Upper lobe of left lung (tissue), 6 donors: ENCODE measurements at regions not wholly inside any gene's neighbourhood (a gene's known extent, or its start where the extent isn't known, plus 50 kb on each side); places are given as distances from the start of the nearest gene placed in this dataset.

ENCODE experiments used
- ATAC-seq, 2 donors: fragments of 200-7000 bp; cut with Tn5 transposase; one replicate each; pipeline ENCODE4 v1.9.1; 2022; ENCODE audit warnings: mild to moderate bottlenecking in 2 of 2, moderate library complexity in 2 of 2; ENCODE audit not compliant: low FRiP score in 2 of 2
- DNase-seq, 2 donors: peaks; one replicate each; pipeline ENCODE4 v3.0.0-alpha.2; 2019 to 2020
- H3K27ac ChIP-seq, 4 donors: fragments of 200-600 bp; sonication (generic); one replicate each; pipeline ENCODE4 v1.5.1; 2016 to 2019
- H3K27me3 ChIP-seq, 4 donors: fragments of 200-600 bp; sonication (generic); one replicate each; pipeline ENCODE4 v1.5.1; 2017 to 2019
- H3K36me3 ChIP-seq, 4 donors: fragments of 200-600 bp; sonication (generic); one replicate each; pipeline ENCODE4 v1.5.1; 2016 to 2019
- H3K4me1 ChIP-seq, 4 donors: fragments of 200-600 bp; sonication (generic); one replicate each; pipeline ENCODE4 v1.5.1; 2018 to 2019
- H3K4me3 ChIP-seq, 4 donors: fragments of 200-600 bp; sonication (generic); one replicate each; pipeline ENCODE4 v1.5.1; 2017 to 2019; ENCODE audit warnings: mild to moderate bottlenecking in 2 of 4, moderate library complexity in 1 of 4
- H3K9me3 ChIP-seq, 4 donors: fragments of 200-600 bp; sonication (generic); one replicate each; pipeline ENCODE4 v1.5.1; 2018 to 2019
- EP300 ChIP-seq, 4 donors: sonication (generic); formaldehyde crosslinking; IDR thresholded peaks; one replicate each; pipeline ENCODE4 v1.5.1; 2017; ENCODE audit warnings: antibody characterized with exemption in 4 of 4, control low read depth in 2 of 4
- POLR2A ChIP-seq, 4 donors: fragments of 450-650 bp; IDR thresholded peaks; one replicate each; pipeline ENCODE4 v1.5.1; 2016 to 2017; ENCODE audit warnings: antibody characterized with exemption in 4 of 4, mild to moderate bottlenecking in 2 of 4
- POLR2AphosphoS5 ChIP-seq, 2 donors: sonication (generic); formaldehyde crosslinking; IDR thresholded peaks; one replicate each; pipeline ENCODE4 v1.5.1; 2017; ENCODE audit warnings: antibody characterized with exemption in 2 of 2
- WGBS, 2 donors: methylation state at CpG; one replicate each; pipeline ENCODE4 v1.1.5; 2017 to 2018; 5-methylcytosine and 5-hydroxymethylcytosine counted together
- TF ChIP-seq, protein P1 (sequence below), 6 experiments: fragments of 450-650 bp in 4 of 6; fragments of 200-600 bp in 2 of 6; sonication (generic) in 2 of 6; IDR thresholded peaks; one replicate each; pipeline ENCODE4 v1.5.1; 2016 to 2019; ENCODE audit warnings: antibody characterized with exemption in 6 of 6
- donor health status: DM: no; HTN: no; CAD: no; lungs with moderate emphysema.
- donor health status: DM: no; HTN: yes; CAD: no; lungs with severe emphysema.

DNA sequence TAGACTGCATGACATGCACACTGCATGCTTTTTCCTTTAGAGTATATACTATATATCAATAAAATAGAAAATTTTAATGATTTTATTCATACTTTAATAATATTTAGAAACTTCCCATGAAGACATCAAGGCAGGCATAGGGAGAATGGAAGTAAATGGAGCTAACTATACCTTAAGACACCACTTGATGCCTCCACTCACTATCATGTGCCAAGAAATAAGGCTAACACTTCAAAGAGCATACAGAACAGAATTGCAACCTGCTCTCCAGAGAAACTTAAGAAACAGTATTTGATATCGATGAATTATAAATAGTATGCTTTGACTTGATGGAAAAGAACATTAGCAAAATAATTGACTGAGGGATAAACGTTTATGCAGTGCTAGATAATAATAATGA, 192.6 kb upstream of the MBNL1 start:
- Histone ChIP-seq H3K4me1 (peaks cover 0 to 5% (median 0%) of the 10 kb centered on the region in 4 donors), H3K36me3 (no peaks in the 10 kb centered on the region), H3K4me3 (no peak overlapping the region), H3K27me3 (no peaks in the 10 kb centered on the region), H3K27ac (no peak overlapping the region), H3K9me3 (no peaks in the 10 kb centered on the region)
- TF ChIP-seq EP300 (IDR thresholded peaks at IDR 0.05) (no peak), POLR2AphosphoS5 (IDR thresholded peaks at IDR 0.05) (no peak), POLR2A (IDR thresholded peaks at IDR 0.05) (no peak)
- TF ChIP-seq, protein P1, sequence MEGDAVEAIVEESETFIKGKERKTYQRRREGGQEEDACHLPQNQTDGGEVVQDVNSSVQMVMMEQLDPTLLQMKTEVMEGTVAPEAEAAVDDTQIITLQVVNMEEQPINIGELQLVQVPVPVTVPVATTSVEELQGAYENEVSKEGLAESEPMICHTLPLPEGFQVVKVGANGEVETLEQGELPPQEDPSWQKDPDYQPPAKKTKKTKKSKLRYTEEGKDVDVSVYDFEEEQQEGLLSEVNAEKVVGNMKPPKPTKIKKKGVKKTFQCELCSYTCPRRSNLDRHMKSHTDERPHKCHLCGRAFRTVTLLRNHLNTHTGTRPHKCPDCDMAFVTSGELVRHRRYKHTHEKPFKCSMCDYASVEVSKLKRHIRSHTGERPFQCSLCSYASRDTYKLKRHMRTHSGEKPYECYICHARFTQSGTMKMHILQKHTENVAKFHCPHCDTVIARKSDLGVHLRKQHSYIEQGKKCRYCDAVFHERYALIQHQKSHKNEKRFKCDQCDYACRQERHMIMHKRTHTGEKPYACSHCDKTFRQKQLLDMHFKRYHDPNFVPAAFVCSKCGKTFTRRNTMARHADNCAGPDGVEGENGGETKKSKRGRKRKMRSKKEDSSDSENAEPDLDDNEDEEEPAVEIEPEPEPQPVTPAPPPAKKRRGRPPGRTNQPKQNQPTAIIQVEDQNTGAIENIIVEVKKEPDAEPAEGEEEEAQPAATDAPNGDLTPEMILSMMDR (IDR thresholded peaks at IDR 0.05) = no peak
- DNase-seq (no peak), ATAC-seq (no peak)
- WGBS, 2 donors = 50 to 60% methylated on average over 2 of the region's 2 CpGs

DNA sequence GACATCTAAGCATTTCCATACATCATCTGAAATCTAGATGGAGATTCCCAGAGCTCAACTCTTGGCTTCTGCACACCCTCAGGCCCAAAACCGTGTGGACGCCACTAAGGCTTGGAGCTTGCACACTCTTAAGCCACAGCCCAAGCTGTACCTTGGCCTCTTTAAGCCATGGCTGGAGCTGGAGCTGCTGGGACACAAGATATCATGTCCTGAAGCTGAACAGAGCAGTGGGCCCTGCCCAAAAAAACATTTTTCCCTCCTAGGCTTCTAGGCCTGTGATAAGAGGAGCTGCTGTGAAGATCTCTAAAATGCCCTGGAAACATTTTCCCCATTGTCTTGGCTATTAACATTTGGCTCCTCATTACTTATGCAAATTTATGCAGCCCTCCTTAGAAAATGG, 188.7 kb upstream of the MBNL1 start:
- no peak for ATAC-seq
- H3K4me3 ChIP-seq = no peak overlapping the region
- no peaks in the 10 kb centered on the region for H3K36me3 ChIP-seq
- 96 to 100% methylated on average over 2 of the region's 2 CpGs for WGBS, 2 donors
- H3K27me3 ChIP-seq = no peaks in the 10 kb centered on the region
- H3K27ac ChIP-seq = no peak overlapping the region
- TF ChIP-seq EP300 (IDR thresholded peaks at IDR 0.05) (no peak), POLR2AphosphoS5 (IDR thresholded peaks at IDR 0.05) (no peak), POLR2A (IDR thresholded peaks at IDR 0.05) (no peak)
- TF ChIP-seq, protein P1 (IDR thresholded peaks at IDR 0.05) = no peak
- no peak for DNase-seq
- H3K4me1 ChIP-seq = peaks cover 0 to 5% (median 0%) of the 10 kb centered on the region in 4 donors
- H3K9me3 ChIP-seq = no peaks in the 10 kb centered on the region

DNA sequence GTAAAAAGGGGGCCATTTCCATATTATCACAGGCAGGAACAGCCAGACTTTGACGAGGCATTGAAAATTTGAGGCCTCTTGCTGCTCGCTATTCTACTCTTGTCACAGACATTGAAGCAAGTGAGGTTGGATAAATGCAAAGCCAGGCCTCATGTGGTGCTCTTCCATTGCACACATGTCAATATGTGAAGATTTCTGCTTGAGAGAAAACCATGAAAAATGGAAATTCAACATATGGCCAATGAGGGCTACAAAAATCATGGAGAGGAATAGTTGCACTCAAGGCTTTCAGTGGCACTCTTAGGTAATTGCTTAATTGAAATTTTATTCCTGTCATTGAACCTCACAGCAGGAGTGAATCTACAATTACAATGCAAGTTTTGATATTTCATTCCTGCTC, 185.6 kb upstream of the MBNL1 start:
- no peaks in the 10 kb centered on the region for H3K36me3 ChIP-seq
- DNase-seq = no peak
- 92 to 97% methylated on average over 2 of the region's 2 CpGs for WGBS, 2 donors
- no peaks in the 10 kb centered on the region for H3K4me1 ChIP-seq
- no peaks in the 10 kb centered on the region for H3K27me3 ChIP-seq
- no peak overlapping the region for H3K27ac ChIP-seq
- ATAC-seq = no peak
- no peaks in the 10 kb centered on the region for H3K9me3 ChIP-seq
- TF ChIP-seq EP300 (IDR thresholded peaks at IDR 0.05) = no peak
- TF ChIP-seq, protein P1 (IDR thresholded peaks at IDR 0.05) = no peak
- TF ChIP-seq POLR2AphosphoS5 (IDR thresholded peaks at IDR 0.05) = no peak
- no peak for TF ChIP-seq POLR2A (IDR thresholded peaks at IDR 0.05)
- no peak overlapping the region for H3K4me3 ChIP-seq

DNA sequence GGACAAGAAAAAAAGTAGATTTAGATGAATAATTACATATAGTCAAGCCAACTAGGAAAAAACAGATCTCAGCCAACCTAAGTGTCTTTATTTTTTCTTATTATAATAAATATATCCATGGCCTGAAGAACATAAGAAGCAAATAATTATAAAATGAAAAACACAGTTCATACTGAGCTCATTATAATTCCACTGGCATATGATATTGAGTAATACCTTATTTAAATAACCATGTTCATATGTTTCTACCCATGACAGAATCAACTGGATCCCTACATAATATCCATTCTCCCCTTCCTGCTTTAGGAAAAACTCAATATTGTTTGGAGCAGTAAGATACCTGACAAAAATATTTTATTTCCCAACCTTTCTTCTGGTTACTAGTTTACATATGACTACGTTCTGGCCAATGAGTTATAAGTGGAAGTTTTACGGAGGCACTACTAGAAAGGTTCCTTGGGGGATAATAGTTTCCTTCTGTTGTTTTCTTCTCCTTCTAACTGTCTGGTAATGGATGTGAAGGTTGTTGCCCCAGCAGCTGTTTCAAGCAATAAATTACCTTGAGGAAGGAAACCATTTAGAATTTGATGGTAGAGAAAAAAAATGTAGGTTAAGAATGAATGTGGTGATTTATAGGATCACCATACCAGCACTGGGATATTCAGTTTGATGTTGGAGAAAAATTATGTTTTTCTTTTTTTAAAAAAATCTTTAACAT, 184.1 kb upstream of the MBNL1 start:
- H3K4me1 ChIP-seq = no peaks in the 10 kb centered on the region
- no peaks in the 10 kb centered on the region for H3K36me3 ChIP-seq
- no peak overlapping the region for H3K4me3 ChIP-seq
- H3K27ac ChIP-seq = no peak overlapping the region
- no peak for TF ChIP-seq POLR2A (IDR thresholded peaks at IDR 0.05)
- TF ChIP-seq, protein P1 (IDR thresholded peaks at IDR 0.05) = no peak
- TF ChIP-seq EP300 (IDR thresholded peaks at IDR 0.05) = no peak
- TF ChIP-seq POLR2AphosphoS5 (IDR thresholded peaks at IDR 0.05) = no peak
- no peak for ATAC-seq
- 70 to 72% methylated on average over 2 of the region's 2 CpGs for WGBS, 2 donors
- H3K27me3 ChIP-seq = no peaks in the 10 kb centered on the region
- no peak for DNase-seq
- H3K9me3 ChIP-seq = no peaks in the 10 kb centered on the region

DNA sequence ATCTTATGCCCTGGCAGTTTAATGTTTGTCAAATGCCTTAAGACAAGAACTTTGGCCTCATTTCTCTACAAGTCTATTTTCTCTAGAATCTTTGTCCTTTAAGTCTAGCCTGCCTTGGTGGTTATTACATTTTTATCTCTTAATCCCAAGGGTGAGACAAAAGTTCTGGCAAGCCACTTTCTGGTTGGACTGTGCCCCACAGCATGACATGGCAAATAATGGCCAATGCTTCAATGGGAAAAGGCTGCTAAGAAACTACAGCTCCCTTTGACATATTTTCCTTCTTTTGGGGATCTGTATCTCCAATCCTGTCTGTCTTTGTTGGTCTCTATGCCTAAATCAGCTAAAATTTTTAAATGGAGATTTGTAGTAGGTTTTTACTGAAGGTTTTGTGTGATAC, 181.6 kb upstream of the MBNL1 start:
- Histone ChIP-seq H3K27me3 (no peaks in the 10 kb centered on the region), H3K36me3 (no peaks in the 10 kb centered on the region), H3K4me3 (no peak overlapping the region), H3K9me3 (no peaks in the 10 kb centered on the region), H3K4me1 (no peaks in the 10 kb centered on the region), H3K27ac (no peak overlapping the region)
- TF ChIP-seq EP300 (IDR thresholded peaks at IDR 0.05) = no peak
- no peak for TF ChIP-seq POLR2A (IDR thresholded peaks at IDR 0.05)
- no peak for TF ChIP-seq POLR2AphosphoS5 (IDR thresholded peaks at IDR 0.05)
- TF ChIP-seq, protein P1 (IDR thresholded peaks at IDR 0.05) = no peak
- ATAC-seq (no peak), DNase-seq (no peak)
